Spleen (tissue), 7 donors: ENCODE measurements at regions not wholly inside any gene's neighbourhood (a gene's known extent, or its start where the extent isn't known, plus 50 kb on each side); places are given as distances from the start of the nearest gene placed in this dataset.

Source experiments
- CTCF ChIP-seq, 11 experiments: fragments of 200-600 bp in 7 of 11; fragments of 450-650 bp in 4 of 11; sonication (generic) in 4 of 11; IDR thresholded peaks in 8 of 11; conservative IDR thresholded peaks in 3 of 11; 1 replicate in 7 of 11; 2 replicates in 4 of 11; pipeline versions ENCODE4 v1.4.0 to v1.8.0; 2016 to 2021; ENCODE audit warnings: antibody characterized with exemption in 11 of 11, inconsistent platforms in 4 of 11, mild to moderate bottlenecking in 1 of 11
- POLR2A ChIP-seq, 3 donors: fragments of 450-650 bp; IDR thresholded peaks; one replicate each; pipeline ENCODE4 v1.5.1; 2017; ENCODE audit warnings: antibody characterized with exemption in 3 of 3, mild to moderate bottlenecking in 1 of 3
- POLR2AphosphoS5 ChIP-seq, 3 donors: sonication (generic); formaldehyde crosslinking; IDR thresholded peaks; one replicate each; pipeline ENCODE4 v1.5.1; 2017; ENCODE audit warnings: antibody characterized with exemption in 3 of 3
- donor health status: DM: no; HTN: no; CAD: no; lungs with moderate emphysema.
- donor health status: DM: no; HTN: no; CAD: no.
- donor health status: DM: no; HTN: no; CAD: no.

GRCh38 chr13:105774739-105775460, 760.6 kb downstream of the EFNB2 start:
- no peak for TF ChIP-seq POLR2AphosphoS5 (IDR thresholded peaks at IDR 0.05)
- no peak for TF ChIP-seq CTCF (IDR thresholded peaks at IDR 0.05 in 8 of 11, conservative IDR thresholded peaks at IDR 0.05 in 3 of 11)
- TF ChIP-seq POLR2A (IDR thresholded peaks at IDR 0.05) = no peak
